Stimulated activated CD4-positive, alpha-beta T cell treated with anti-CD3 and anti-CD28 coated beads, Interleukin-2, amount 100 ng/mL, for 48 hours (primary cell): ENCODE measurements at regions not wholly inside any gene's neighbourhood (a gene's known extent, or its start where the extent isn't known, plus 50 kb on each side); places are given as distances from the start of the nearest gene placed in this dataset.

ENCODE experiments used
- DNase-seq, 2 donors: peaks; one replicate each; pipeline ENCODE4 v3.0.0-alpha.2; 2020

DNA sequence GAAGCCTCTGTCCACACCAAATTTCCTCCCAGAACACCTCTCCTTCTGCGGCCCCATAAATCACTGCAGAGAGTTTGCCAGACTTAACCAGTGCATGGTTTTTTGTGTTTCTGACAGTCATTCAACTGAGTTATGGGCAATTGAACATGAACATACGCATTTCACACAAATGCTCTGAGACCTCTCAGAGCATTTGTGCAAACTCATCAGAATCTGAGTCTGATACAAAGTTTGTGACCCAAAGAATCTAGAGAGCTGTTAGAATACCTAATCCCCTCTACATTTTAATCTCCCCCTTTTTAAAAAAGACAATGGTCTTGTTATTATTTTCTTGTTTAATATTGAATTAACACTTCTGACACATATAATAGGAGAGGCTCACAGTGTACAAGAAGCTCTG lies 416.9 kb upstream of the SMARCA2 start:
- no peak for DNase-seq

DNA sequence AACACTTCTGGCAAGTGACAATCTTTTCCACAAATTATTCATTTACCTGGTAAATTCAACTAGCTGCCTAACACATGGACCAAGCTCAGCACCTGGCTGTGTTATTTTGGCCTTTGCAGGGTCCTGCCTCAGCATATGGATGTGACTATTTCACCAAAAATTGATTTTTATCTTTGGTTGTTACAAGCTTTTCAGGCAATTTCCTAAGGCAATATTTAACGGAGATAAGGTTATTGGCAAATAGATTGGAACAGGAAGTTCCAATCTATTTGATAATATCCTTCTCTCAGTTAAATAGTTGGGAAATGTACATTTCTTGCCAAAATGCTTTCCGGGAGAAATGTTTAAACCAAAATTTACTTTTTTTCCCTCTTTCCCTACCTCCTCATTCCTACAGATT lies 415.2 kb upstream of the SMARCA2 start:
- no peak for DNase-seq

DNA sequence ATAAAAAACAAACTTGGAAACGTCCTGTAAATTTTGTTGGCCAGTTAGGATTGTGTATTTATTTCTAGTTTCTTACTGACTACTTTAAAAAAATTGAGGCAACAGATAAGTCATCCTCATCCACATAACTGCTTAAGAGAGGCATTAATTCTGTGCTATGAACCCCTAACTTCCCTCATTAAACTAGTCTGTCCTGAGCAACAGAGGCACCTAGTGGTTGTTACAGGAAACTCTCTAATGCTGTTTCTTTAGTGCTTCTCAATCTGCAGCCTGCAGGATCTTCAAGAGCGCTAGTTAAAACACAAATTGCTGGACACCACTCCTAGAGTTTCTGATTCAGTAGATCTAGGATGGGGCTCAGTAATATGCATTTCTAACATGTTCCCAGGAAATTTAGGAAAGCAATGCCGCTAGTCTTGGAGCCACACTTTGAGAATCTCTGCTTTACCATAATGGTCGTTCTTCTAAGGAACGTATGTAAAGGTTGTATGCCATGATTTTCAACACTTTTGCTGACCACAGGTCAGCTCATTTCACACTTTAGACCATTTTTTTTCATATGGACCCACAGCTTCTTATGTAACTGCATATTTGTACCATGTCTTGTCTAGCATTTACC lies 410.1 kb upstream of the SMARCA2 start:
- no peak for DNase-seq

DNA sequence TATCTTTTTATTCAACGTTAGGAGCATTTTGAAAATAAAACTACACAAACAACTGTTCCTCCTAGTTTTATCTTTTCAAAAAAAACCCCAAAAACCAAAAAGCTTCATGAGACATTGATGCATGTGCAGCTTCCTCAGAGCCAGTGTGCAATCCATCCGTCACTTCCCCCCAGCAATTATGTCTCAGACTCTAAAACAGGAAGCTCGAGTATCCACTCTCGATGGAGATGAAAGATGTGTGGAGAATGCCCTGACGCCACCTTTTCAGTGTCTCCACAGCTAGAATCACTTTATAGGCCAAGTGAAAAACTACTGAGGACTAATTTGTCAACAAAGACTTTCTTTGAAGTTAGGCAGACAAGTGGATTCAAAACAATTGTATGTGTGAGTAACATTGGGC lies 408.9 kb upstream of the SMARCA2 start:
- no peak for DNase-seq

DNA sequence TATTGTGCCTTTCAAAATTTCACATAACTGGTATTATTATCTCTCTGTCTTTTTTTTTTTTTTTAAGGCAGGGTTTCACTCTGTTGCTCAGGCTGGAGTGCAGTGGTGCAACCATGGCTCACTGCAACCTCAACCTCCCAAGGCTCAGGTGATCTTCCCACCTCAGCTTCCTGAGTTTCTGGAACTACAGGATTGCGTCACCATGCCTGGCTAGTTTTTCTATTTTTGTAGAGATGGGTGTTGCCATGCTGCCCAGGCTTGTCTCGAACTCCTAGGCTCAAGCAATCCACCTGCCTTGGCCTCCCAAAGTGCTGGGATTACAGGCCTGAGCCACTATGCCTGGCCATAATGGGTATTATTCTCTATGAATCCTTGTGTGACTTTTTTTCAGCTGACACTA lies 402.3 kb upstream of the SMARCA2 start:
- no peak for DNase-seq

DNA sequence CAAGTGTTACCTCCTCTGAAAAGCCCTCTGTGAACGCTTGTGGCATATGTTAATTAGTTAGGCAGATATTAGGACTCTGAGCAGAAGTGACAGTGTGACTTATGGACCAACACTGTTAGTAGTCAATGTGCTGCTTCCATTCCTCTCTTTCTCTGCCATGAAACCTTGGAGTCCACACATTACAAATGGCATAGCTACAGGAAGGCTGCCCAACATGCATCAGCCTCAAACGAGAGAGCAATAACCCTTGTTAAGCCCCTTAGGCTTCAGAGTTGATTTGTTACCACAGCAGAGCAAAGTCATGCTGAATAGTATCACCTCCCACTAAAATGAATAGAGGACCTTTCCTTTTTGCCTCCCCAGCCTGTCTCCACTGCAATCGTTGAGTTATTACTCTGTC lies 397.7 kb upstream of the SMARCA2 start:
- DNase-seq: no peak

DNA sequence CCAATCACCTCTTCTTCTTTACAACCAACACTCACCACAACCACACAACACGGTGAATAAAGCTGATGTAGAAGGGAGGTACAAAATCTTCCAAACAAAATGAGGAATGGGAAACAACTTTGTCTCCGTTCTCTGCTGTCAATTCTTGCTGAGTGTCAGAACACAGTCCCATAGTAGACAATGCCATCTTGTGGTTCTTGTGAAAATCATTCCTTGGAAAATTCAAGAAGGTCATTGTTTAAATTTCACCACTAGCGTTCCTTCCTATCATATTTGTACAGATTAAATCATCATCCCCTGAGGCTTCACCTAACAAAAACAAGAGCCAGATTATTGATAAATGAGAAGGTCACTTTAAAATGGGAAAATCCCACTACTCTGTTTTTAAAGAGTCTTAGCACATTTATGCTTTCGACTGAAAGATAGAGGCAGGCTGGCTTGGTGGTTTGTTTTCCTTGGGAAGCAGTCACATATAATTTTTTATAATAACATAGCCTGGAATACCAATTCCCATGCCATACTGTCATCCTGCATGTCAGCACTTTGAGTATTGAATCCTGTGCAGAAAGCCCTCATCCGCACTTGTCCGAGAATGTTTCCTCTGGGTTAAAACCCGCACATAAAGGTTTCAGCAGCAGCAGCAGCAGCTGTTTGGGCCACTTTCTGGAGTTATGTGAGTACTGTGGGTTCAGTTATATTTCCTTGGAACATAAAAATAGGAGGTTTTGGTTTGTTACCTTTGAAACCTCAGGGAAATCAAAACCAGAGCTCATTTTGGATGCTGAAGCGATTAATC lies 395.0 kb upstream of the SMARCA2 start:
- no peak for DNase-seq

DNA sequence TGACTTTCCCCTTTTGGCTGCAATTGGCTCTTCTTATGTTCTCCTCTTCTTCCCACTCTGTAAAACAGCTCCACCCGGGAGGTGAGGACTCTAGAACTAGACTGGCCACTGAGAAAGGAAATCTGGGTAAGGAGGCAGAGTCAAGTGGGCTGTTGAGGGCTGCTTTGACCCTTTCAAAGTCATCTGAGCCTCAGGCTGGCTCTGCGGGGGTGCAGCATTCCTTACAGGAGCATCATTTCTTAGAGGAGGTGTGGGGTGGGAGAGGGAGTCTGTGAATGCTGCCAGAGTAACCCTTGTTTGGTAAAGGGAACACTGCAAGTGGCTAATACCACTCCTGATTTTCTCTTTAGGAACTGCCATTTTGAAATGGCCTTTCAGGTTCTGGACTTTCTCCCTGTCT lies 377.7 kb upstream of the SMARCA2 start:
- DNase-seq: no peak

DNA sequence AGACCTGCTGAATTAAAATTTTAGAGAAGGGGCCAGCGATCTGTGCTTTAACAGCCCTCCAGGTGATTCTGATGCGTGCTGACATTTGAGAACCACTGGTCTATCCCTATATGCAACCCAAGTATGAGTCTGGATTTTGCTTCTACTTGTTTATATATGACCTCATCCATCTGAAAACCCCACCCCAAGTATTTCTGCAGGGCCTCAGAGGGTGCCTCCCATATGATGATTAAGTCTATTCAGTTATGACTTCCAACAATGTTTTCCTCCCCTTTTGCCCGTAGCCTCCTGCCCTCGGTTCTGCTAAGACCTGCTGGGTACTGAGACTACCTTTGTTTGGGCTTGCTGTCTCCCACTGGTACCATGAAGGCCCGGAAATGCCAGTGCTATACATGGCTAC lies 376.0 kb upstream of the SMARCA2 start:
- DNase-seq: no peak

DNA sequence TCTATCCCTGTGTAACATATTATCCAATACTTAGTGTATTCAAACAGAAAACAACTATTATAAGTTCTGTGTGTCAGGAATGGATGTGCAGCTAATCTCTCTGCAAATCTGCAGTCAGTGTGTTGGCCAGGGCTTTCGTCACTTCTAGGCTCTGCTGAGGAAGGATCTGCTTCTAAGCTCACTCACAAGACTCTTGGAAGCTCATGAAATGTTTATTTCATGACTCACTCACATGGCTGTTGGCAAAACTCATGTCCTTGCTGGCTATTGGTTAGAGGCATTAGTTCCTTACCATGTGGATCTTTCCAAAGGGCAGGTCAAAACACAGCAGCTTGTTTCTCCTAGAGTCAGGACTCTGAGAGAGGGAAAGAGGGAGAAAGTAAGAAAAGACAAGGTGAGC lies 367.4 kb upstream of the SMARCA2 start:
- no peak for DNase-seq

DNA sequence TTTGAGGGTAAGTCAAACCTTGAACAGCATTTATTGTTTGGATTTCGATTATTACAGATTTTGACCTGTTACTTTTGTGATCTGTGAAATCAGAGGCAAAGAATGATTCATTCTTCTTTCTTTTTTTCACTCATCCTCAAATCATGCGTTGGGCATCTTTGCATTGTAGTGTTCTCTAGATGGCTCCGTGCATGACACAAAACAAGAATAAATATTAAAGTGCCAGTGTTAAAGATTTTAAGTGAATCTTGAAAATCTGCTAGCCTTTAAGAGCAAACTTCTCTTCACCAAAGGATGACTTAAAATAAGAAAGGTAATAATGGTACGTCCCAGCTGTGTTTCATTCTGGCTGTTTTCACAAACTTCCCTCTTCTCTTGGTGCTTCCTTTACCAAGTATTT lies 361.9 kb upstream of the SMARCA2 start:
- no peak for DNase-seq

DNA sequence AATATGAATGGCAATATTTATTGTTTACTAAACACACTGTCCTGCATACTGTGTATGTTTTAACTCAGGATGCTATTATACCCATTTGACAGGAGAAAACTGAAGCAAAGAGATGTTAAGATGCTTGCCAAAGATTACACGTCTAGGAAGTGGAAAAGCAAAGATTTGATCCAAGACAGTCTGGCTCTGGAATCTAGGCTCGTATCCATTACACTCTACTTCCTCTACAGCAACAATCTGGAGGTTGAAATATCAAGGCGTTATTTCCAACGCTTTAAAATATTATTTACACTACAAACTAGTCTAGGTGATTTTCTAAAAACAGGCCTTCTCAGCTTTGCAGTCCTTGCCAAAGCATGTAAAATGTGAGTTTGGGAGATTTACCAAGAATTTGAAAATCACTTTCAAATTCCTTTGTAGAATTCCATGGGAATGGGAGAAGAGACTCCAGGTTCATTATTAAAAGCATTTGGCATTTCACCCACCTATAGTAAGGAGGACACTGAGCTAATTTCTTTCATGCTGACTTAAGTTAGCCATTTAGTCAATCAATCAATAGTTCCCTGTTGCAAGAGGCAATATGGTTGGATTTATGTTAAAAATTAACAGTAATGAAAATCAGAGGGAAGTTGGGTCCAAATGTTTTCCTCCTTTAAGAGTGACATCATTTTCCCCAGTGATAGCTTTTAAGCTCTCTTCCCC lies 356.3 kb upstream of the SMARCA2 start:
- no peak for DNase-seq

DNA sequence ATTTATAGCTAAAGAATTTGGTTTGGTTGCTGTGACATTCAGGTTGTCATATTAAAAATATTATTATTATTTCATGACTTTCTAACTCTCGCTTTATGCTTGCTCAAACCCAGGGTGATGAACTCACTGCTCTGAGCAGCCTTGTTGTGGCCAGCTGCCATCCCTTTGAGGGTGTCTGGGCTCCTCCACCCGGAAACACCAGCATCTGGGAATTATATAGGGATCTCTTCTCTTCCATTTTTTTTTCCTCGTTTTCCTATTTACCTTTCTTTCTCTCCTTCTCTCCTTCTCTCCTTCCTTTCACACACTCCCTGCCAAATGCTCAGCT lies 355.8 kb upstream of the SMARCA2 start:
- DNase-seq: no peak

DNA sequence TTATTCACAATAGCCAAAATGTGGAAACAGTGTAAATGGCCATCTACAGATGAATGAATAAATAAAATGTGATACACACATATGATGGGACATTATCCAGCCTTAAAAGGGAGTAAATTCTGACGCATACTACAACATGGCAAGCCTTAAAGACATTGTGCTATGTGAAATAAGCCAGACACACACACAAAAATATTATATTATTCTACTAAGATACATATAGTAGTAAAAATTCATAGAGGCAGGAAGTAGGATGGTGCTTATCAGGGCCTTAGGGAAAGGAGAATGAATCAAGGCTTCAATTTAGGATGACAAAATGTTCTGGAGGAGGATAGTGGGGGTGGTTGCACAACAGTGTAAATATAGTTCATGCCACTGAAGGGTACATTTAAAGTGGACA lies 346.7 kb upstream of the SMARCA2 start:
- no peak for DNase-seq

DNA sequence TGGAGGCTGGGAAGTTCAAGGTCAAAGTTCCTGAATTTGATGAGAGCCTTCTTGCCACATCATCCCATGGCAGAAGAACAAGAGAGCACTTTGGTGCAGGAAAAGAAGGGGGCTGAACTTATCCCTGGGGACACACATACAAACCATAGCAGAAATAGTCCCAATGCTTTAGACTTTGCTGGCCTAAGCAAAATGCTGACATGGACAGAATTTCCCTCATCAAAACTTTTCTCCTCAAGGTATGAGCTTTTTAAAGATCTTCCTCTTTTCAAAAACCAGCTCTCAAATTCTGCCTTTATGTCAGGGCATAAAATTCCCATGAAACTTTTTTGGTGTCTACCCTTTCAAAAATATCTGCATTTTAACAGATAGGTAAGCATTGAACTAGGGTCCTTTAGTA lies 341.8 kb upstream of the SMARCA2 start:
- DNase-seq: no peak

DNA sequence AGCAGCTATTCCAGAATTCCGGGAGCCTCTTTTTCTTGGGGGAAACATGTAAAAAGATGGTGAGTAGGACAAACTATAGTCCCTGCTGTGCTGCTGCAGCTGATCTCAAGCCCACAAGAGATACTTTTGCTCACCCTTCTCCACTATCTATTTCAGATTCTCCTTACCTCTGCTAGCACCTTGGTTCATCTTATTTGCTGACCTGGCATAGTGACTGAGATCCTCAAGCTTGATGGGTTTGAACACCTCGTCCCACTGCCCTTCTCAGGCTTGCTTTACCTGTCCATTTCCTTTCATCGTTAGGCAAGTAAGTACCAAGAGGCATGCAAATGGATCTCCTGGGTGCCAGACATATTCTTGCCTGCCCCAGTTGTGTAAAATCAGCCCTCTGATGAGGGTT lies 338.4 kb upstream of the SMARCA2 start:
- DNase-seq: no peak

DNA sequence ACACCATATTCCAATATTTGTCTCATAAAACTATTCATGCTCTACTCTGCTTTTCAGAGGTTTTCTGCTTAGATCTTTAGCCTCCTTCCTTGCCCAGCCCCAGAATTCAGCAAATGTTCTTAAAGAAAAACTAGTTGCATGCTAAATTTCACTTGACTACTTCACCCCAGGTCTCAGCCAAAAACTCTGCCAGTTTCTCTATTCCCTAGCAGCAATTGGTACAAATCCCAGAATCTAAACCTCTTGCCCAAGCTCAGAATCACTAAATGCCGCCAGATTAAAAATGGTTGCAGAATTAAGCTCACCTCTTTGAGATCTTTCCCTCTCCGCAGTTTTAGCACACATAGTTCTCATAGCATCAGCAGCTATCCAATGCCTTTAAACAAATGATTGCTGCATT lies 331.2 kb upstream of the SMARCA2 start:
- DNase-seq: no peak

DNA sequence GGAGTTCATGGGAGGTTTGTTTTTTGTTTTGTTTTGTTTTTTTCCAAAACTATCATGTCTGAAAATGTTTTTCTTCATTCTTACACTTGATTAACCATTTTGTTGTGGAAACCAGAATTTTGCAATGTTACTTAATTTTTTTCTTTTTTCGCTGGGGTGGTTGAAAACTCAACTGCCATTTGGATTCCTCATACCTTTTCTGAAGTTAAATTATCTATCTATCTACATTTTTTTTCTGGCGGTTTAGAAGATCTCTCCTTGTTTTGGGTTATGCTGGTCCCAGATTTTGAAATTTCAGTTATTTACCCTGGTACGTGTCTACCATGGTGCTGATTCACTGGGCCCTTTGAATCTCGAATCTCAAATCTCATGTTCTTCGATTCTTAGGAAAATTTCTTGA lies 316.2 kb upstream of the SMARCA2 start:
- no peak for DNase-seq

DNA sequence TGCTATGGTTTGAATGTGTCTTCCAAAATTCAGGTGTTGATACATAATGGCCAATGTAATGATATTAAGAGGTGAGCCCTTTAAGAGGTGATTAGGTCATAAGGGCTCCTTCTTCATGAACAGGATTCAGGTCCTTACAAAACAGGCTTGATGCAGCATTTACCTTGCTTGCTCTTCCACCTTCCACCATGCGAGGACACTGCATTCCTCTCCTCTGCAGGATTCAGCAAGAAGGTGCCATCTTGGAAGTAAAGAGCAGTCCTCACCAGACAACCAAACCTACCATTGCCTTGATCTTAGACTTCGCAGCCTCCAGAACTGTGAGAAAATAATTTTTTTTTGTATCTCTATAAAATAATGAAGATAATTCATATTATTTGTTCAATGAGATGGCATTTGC lies 314.0 kb upstream of the SMARCA2 start:
- no peak for DNase-seq

DNA sequence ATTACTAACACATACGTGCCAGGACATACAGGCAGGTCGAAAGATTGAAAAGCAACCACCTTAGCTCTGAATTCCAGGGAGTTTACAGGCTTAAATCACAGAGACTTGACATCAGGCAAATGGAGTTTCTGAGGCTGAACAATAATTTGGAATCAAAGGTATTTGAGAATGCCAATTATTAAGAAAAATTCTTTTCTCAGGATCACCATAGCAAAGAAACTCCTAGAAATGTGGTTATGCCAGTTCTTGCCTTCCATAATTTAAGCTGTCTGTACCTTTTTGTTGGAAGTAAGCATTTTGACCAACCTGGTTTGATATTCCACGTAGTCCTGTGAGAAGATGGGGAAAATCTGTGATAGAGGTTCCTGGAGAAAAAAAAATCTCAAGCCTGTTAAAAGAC lies 312.4 kb upstream of the SMARCA2 start:
- DNase-seq: no peak

DNA sequence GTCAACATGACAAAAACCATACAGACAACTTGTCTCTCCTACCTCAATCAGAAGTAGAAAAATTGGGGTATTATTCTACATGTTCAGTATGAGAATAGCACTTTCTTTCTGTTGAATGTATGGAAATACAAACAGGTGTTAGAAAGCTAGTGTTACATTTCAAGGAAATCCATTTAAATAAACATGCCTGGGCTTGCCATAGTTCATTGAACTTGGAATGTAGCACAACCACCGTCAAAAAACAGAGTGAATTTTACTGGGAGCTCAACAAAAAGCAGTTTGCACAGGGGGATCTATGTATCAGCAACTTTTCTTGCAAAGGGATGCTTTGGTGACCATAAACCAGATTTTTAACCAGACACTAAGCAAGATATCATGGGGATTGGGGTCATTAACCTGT lies 307.9 kb upstream of the SMARCA2 start:
- no peak for DNase-seq

DNA sequence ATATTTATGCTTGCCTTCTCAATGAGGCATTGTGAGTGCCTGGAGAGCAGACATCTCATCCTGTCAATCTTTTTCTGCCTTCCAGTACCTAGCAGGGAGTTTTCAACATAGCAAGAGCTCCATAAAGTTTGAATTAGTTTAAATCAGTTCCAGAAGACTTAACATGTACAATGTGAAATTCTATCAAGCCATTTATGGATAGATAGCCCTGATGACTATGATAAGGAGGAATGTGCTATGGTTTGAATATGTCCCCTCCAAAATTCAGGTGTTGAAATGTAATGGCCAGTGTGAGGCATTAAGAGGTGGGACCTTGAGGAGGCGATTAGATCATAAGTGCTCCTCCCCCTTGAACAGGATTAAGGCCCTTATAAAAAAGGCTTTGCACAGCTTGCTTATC lies 306.9 kb upstream of the SMARCA2 start:
- DNase-seq: no peak

DNA sequence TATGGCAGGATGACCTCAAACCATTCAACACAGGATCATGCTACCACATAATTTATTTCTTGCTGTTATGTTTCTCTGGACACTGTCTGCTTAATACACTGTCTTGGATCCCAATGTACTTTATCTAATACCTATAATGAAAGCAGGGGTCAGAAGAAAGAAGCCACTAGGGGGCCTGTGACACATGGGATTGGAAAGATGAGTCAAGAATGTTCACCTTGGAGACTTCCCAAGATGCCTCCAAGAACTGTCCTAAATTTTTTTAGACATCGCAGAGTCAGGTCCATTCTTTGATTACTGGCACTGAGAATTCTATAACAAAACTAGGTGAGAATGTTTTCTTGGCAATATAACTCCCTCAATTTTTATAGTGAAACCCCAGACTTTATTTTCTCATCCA lies 305.8 kb upstream of the SMARCA2 start:
- DNase-seq: no peak

DNA sequence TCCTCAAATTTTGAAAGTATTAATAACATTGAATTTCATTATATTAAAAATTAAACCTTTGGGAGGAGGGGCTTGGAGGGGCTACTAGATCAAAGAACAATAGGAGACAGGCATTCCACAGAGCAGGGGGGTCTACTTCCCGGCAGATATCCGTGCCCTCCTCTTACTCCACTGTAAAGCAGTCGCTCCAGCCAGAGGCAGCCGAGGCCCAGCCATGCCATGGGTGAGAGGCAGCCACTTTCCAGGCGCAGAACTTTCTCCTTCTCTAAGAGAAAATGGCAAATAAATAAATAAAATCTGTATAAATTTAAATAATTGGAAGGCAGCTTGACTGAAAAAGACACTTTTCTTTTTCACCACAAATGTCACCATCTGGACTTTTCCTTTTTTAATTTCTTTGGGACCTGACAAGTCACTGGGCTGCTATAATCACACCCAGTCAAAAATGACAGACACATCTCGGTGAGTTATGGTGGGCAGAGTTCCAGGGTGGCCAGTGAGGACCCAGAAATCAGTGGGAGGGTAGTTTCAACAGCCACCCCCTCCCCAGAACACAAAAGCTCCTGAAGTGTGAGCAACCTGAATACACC lies 302.2 kb upstream of the SMARCA2 start:
- DNase-seq: no peak
